BLaER1 (cell line): ENCODE measurements at regions not wholly inside any gene's neighbourhood (a gene's known extent, or its start where the extent isn't known, plus 50 kb on each side); places are given as distances from the start of the nearest gene placed in this dataset.
"Not testable (repeated sequence)": the region's sequence is repeated elsewhere in the genome, so short reads cannot be mapped to it uniquely, and the experiment has no call there.

Experiments
- H3K27ac ChIP-seq: shearing (Covaris generic); formaldehyde crosslinking; 2 replicates; pipeline ENCODE4 v1.8.1; 2022
- H3K27me3 ChIP-seq: shearing (Covaris generic); formaldehyde crosslinking; 2 replicates; pipeline ENCODE4 v1.8.1; 2022
- H3K36me3 ChIP-seq: shearing (Covaris generic); formaldehyde crosslinking; 2 replicates; pipeline ENCODE4 v1.8.1; 2022
- H3K4me1 ChIP-seq: shearing (Covaris generic); formaldehyde crosslinking; 2 replicates; pipeline ENCODE4 v1.8.1; 2022
- H3K4me2 ChIP-seq: shearing (Covaris generic); formaldehyde crosslinking; 2 replicates; pipeline ENCODE4 v1.8.1; 2022
- H3K4me3 ChIP-seq: shearing (Covaris generic); formaldehyde crosslinking; 2 replicates; pipeline ENCODE4 v1.8.1; 2022
- H3K9ac ChIP-seq: shearing (Covaris generic); formaldehyde crosslinking; 2 replicates; pipeline ENCODE4 v1.8.1; 2022
- H3K9me3 ChIP-seq: shearing (Covaris generic); formaldehyde crosslinking; 2 replicates; pipeline ENCODE4 v1.8.1; 2022
- H4K20me1 ChIP-seq: shearing (Covaris generic); formaldehyde crosslinking; 2 replicates; pipeline ENCODE4 v1.8.1; 2022
- Cebpa-rat ChIP-seq: shearing (Covaris generic); IDR thresholded peaks from 2 replicates; pipeline ENCODE4 v1.8.1; 2022

- Histone ChIP-seq H3K4me3 (no peak overlapping the region), H3K9me3 (no peaks in the 10 kb centered on the region), H4K20me1 (no peaks in the 10 kb centered on the region), H3K27ac (no peak overlapping the region), H3K4me2 (no peak overlapping the region), H3K36me3 (no peaks in the 10 kb centered on the region), H3K27me3 (no peaks in the 10 kb centered on the region), H3K4me1 (peaks cover 13% of the 10 kb centered on the region), H3K9ac (no peak overlapping the region)
- no peak for TF ChIP-seq Cebpa-rat
These were observed 132.6 kb downstream of the CUL2 start for GRCh38 chr10:34957531-34957930.

DNA sequence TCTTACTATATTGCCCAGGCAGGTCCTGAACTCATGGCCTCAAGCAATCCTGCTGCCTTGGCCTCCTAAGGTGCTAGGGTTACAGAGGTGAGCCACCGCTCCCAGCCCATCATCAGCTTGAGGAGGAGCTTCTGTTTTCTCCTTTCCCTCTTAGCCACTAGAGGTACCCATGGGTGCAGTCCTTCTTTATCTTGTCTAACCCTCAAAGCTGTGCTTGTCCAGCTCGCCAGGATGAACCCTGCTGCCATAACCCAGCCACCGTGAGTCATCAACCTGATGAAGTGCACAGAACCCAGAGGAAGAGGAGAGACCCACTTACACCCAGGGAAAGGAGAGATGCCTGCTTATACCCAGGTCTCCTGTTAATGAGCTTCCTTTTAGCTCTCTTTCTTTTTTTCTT lies 133.4 kb downstream of the CUL2 start:
- Histone ChIP-seq H3K9me3 (no peaks in the 10 kb centered on the region), H3K9ac (no peak overlapping the region), H3K27ac (no peak overlapping the region), H3K27me3 (no peaks in the 10 kb centered on the region), H3K4me2 (no peak overlapping the region), H3K4me1 (peaks cover 13% of the 10 kb centered on the region), H3K36me3 (no peaks in the 10 kb centered on the region), H3K4me3 (no peak overlapping the region), H4K20me1 (no peaks in the 10 kb centered on the region)
- no peak for TF ChIP-seq Cebpa-rat

- Histone ChIP-seq H3K9me3 (no peaks in the 10 kb centered on the region), H4K20me1 (no peaks in the 10 kb centered on the region), H3K36me3 (no peaks in the 10 kb centered on the region), H3K4me1 (peaks cover 13% of the 10 kb centered on the region), H3K9ac (no peak overlapping the region), H3K27me3 (no peaks in the 10 kb centered on the region), H3K4me3 (no peak overlapping the region), H3K4me2 (no peak overlapping the region), H3K27ac (no peak overlapping the region)
- no peak for TF ChIP-seq Cebpa-rat
These were observed 134.8 kb downstream of the CUL2 start for GRCh38 chr10:34955391-34955790.

- no peaks in the 10 kb centered on the region for H3K9me3 ChIP-seq
- no peak overlapping the region for H3K27ac ChIP-seq
- no peak overlapping the region for H3K9ac ChIP-seq
- TF ChIP-seq Cebpa-rat = no peak
- peaks cover 2% of the 10 kb centered on the region; the same call in 1 of the 2 replicates for H3K4me1 ChIP-seq
- H3K36me3 ChIP-seq = no peaks in the 10 kb centered on the region
- no peak overlapping the region for H3K4me3 ChIP-seq
- H3K4me2 ChIP-seq = no peak overlapping the region
- no peaks in the 10 kb centered on the region for H3K27me3 ChIP-seq
- no peaks in the 10 kb centered on the region for H4K20me1 ChIP-seq
These were observed 136.0 kb downstream of the CUL2 start for GRCh38 chr10:34954142-34954541.

DNA sequence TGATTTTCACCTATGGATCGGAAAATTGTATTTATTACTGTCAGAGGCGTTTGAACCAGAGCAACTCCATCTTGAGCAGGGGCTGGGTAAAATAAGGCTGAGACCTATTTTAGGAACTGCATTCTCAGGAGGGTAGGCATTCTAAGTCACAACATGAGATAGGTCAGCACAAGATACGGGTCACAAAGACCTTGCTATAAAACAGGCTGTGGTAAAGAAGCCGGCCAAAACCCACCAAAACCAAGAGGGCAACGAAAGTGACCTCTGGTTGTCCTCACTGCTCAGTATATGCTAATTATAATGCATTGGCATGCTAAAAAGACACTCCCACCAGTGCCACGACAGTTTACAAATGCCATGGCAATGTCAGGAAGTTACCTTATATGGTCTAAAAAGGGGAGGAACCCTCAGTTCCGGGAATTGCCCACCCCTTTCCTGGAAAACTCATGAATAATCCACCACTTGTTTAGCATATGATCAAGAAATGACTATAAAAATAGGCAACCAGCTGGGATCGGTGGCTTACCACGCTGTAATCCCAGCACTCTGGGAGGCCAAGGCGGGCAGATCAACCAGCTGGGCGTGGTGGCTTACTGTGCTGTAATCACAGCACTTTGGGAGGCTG lies 136.3 kb upstream of the PARD3 start:
- H3K9ac ChIP-seq, H3K4me1 ChIP-seq, H3K36me3 ChIP-seq, H3K27me3 ChIP-seq, H3K9me3 ChIP-seq, H3K4me2 ChIP-seq, H4K20me1 ChIP-seq, H3K27ac ChIP-seq, H3K4me3 ChIP-seq: not testable (repeated sequence)

DNA sequence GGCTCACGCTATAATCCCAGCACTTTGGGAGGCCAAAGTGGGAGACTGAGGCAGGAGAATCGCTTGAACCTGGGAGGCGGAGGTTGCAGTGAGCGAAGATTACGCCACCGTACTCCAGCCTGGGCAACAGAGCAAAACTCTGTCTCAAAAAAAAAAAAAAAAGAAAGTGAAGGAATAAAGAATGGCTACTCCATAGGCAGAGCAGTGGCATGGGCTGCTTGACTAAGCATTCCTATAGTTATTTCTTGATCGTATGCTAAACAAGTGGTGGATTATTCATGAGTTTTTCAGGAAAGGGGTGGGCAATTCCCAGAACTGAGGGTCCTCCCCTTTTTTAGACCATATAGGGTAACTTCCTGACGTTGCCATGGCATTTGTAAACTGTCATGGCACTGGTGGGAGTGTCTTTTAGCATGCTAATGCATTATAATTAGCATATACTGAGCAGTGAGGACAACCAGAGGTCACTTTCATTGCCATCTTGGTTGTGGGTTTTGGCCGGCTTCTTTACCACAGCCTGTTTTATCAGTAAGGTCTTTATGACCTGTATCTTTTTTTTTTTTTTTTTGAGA lies 130.9 kb upstream of the PARD3 start:
- not testable (repeated sequence) for H3K4me2 ChIP-seq, H4K20me1 ChIP-seq, H3K4me1 ChIP-seq, H3K9me3 ChIP-seq, H3K27me3 ChIP-seq, H3K27ac ChIP-seq, H3K9ac ChIP-seq, H3K36me3 ChIP-seq, H3K4me3 ChIP-seq

DNA sequence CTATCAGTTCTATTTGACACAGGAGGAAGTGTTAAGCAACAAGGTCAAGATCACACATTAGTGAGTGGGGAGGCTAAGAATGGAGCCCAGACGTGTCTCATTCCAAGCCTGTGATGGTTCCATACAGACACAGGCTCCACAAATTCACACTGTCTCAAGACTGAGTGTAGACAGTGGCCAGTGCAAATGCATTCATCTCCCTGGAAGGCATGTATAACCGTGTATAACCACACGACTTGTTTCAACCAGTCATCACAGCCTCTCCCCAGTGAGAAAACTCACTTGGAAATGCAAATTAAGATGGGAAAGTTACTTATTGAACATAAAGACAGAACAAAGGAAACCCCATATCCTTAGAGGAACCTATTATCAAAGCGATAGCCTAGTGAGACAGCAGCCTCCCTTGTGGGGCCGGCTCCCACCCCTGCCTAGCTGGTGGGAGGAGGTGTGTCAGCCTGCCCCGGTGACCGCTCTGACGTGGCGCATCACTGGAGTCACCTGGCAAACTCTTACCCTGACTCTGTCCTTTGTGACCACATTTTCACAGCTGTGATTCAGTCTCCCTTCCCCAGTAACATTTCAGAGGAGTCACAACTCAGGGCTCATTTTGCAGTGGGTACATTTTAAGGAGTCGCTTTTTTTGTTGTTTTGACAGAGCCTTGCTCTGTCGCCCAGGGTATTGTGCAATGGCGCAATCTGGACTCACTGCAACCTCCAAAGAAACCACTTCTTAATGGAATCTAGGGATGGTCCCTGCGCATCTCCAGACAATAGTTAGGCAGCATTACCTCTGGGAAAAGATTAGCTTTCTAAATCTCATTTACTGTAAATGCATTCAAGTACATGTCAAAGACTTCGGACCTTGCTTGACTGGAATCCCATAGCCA lies 126.6 kb upstream of the PARD3 start:
- no peak overlapping the region for H3K9ac ChIP-seq
- H3K4me2 ChIP-seq = no peak overlapping the region
- TF ChIP-seq Cebpa-rat = peak; percentile 69
- no peaks in the 10 kb centered on the region for H3K27me3 ChIP-seq
- no peaks in the 10 kb centered on the region for H3K36me3 ChIP-seq
- H3K4me3 ChIP-seq = no peak overlapping the region
- H3K27ac ChIP-seq = no peak overlapping the region
- no peaks in the 10 kb centered on the region for H3K9me3 ChIP-seq
- no peaks in the 10 kb centered on the region for H4K20me1 ChIP-seq
- peaks cover 7% of the 10 kb centered on the region; the same call in 1 of the 2 replicates for H3K4me1 ChIP-seq

GRCh38 chr10:34940436-34940835 lies 125.3 kb upstream of the PARD3 start:
- no peak overlapping the region for H3K9ac ChIP-seq
- H3K9me3 ChIP-seq = no peaks in the 10 kb centered on the region
- H3K4me3 ChIP-seq = no peak overlapping the region
- H3K36me3 ChIP-seq = no peaks in the 10 kb centered on the region
- H3K27me3 ChIP-seq = no peaks in the 10 kb centered on the region
- no peak for TF ChIP-seq Cebpa-rat
- H3K4me2 ChIP-seq = peak overlapping the region; percentile 17; the same call in 1 of the 2 replicates
- no peaks in the 10 kb centered on the region for H4K20me1 ChIP-seq
- H3K4me1 ChIP-seq = peaks cover 7% of the 10 kb centered on the region; the same call in 1 of the 2 replicates
- H3K27ac ChIP-seq = no peak overlapping the region

DNA sequence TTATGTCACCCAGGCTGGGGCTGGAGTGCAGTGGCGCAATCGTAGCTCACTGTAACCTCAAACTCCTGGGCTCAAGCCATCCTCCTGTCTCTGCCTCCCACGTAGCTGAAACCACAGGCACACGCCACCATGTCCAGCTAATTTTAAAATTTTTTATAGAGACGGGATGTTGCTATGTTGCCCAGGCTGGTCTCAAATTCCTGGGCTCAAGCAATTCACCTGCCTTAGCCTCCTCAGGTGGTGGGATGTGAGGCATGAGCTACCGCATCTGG lies 123.2 kb upstream of the PARD3 start:
- H3K4me3 ChIP-seq = no peak overlapping the region
- H3K4me2 ChIP-seq = no peak overlapping the region
- TF ChIP-seq Cebpa-rat = no peak
- H4K20me1 ChIP-seq = no peaks in the 10 kb centered on the region
- no peak overlapping the region for H3K27ac ChIP-seq
- H3K9ac ChIP-seq = no peak overlapping the region
- H3K36me3 ChIP-seq = no peaks in the 10 kb centered on the region
- H3K4me1 ChIP-seq = peaks cover 7% of the 10 kb centered on the region; the same call in 1 of the 2 replicates
- H3K27me3 ChIP-seq = no peaks in the 10 kb centered on the region
- H3K9me3 ChIP-seq = no peaks in the 10 kb centered on the region

GRCh38 chr10:34937643-34938398 lies 122.7 kb upstream of the PARD3 start:
- not testable (repeated sequence) for H3K27ac ChIP-seq, H3K4me3 ChIP-seq, H3K9me3 ChIP-seq, H3K9ac ChIP-seq, H3K27me3 ChIP-seq, H4K20me1 ChIP-seq, H3K4me2 ChIP-seq, H3K36me3 ChIP-seq, H3K4me1 ChIP-seq
